ENCODE measurements at regions not wholly inside any gene's neighbourhood (a gene's known extent, or its start where the extent isn't known, plus 50 kb on each side); places are given as distances from the start of the nearest gene placed in this dataset.

DNA sequence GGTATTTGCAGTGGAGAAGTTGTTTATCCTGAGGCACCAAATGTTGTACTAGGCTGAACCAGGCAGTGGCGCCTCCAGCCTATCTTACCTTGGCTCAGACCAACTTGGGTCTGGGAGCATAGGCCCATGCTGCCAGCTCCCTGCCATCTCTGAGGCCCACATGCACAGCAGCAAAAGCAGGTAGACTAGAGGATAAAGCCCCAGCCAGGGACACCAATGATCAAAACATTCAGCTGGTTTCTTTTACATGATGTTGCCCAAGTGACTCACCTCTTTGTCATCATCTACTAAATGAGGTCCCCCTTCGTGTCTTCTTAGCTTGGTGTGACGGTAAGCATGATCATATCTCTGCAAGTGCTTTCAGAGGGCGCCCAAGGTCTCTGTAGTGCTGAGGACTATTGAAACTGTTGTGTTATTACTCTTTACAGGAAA, 112.1 kb upstream of the DRD2 start:
- TF ChIP-seq, protein P1, sequence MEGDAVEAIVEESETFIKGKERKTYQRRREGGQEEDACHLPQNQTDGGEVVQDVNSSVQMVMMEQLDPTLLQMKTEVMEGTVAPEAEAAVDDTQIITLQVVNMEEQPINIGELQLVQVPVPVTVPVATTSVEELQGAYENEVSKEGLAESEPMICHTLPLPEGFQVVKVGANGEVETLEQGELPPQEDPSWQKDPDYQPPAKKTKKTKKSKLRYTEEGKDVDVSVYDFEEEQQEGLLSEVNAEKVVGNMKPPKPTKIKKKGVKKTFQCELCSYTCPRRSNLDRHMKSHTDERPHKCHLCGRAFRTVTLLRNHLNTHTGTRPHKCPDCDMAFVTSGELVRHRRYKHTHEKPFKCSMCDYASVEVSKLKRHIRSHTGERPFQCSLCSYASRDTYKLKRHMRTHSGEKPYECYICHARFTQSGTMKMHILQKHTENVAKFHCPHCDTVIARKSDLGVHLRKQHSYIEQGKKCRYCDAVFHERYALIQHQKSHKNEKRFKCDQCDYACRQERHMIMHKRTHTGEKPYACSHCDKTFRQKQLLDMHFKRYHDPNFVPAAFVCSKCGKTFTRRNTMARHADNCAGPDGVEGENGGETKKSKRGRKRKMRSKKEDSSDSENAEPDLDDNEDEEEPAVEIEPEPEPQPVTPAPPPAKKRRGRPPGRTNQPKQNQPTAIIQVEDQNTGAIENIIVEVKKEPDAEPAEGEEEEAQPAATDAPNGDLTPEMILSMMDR (IDR thresholded peaks at IDR 0.05; ENCODE audit: low read length, missing control alignments): no peak
- DNase-seq (ENCODE audit: low read depth): no peak
- H3K4me3 ChIP-seq (replicated peaks; ENCODE audit: low read depth, low read length): no peak overlapping the region

GRCh38 chr11:113584371-113584770, 109.2 kb upstream of the DRD2 start:
- TF ChIP-seq, protein P1 (IDR thresholded peaks at IDR 0.05; ENCODE audit: low read length, missing control alignments): no peak
- no peak overlapping the region for H3K4me3 ChIP-seq (replicated peaks; ENCODE audit: low read depth, low read length)
- no peak for DNase-seq (ENCODE audit: low read depth)

DNA sequence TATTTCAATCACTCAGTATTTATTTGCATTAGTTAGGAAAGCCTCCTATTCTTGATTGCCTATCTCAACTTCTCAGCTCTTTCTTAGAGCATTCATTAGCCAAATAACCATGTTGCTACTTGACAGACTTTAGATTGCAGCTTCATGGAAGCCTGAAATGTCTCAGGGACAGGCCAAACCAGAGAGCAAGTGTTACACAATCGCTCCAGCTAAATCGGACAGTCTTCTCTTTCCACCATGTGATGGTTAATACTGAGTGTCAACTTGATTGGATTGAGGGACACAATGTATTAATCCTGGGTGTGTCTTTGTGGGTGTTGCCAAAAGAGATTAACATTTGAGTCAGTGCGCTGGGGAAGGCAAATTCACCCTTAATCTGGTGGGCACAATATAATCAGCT, 106.5 kb upstream of the DRD2 start:
- DNase-seq (ENCODE audit: low read depth): no peak
- TF ChIP-seq, protein P1 (IDR thresholded peaks at IDR 0.05; ENCODE audit: low read length, missing control alignments): no peak
- no peak overlapping the region for H3K4me3 ChIP-seq (replicated peaks; ENCODE audit: low read depth, low read length)

DNA sequence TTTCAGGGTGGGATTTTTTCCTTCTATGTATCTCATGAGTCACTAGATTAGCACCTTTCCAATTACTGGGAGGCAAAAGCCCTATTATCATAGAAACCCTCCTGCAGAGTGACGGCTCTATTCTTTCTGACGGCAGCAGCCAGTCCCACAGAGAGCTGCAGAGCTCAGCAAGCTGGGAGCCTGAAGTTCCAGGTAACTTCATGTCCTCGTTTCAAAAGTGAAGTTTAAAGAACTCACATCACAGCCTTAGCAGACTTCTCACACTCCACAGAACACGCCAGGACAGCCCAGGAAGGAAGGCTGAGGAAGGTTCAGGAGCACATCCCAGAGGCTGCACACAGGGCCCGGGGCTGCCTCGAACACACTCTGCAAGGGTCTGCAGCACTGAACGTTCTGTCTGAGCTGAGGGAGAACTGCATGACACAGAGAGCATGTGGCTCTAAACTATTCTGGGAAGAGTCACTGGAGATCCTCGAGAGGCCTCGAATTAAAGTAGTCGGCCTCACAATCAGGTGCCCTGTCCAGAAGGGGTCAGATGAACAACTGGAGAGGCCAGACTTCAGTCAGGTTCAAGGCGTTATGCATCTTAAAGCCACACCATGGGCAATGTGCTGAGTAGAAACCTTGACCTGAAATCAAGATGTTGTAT, 104.2 kb upstream of the DRD2 start:
- TF ChIP-seq, protein P1 (IDR thresholded peaks at IDR 0.05; ENCODE audit: low read length, missing control alignments): no peak
- no peak overlapping the region for H3K4me3 ChIP-seq (replicated peaks; ENCODE audit: low read depth, low read length)
- no peak for DNase-seq (ENCODE audit: low read depth)

DNA sequence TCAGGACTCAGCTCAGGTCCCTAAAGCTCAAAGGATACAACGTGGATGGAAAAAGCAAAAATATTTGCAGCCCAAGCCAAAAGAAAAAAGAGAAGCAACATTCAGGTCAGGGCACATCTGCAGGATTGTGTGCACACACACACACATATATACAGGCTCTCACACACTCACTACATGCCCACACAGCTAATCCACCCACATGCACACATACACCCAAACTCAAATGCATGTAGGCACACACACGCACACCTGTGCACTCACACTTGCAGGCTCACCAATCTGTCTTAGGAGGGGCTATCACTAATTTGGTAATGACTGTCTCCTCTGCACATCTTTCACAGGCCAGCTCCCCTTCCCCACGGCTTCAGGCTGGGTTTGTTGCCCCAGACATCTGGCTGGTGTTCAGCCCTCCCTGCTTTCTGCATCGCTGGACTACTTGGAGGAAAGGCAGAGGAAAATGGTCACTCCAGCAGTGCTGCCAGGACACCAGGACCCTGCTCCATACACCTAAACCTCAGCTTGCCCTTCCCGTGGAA, 103.6 kb upstream of the DRD2 start:
- no peak overlapping the region for H3K4me3 ChIP-seq (replicated peaks; ENCODE audit: low read depth, low read length)

DNA sequence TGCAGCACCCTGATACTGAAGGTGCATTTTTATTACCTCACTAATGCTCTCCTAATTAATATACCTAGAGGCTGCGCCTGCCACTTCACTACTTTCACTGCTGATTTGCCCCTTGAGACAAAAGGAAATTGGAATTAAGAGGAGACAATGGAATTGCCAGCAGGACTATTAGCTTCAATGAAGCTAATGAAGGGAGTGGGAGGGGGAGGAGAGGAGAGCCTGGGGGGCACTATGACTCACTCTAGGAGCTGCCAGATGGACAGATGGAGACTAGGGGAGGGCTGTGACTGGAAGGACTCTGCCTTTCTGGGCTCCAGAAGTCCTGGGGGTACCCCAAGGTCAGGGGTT, 102.8 kb upstream of the DRD2 start:
- TF ChIP-seq, protein P1 (IDR thresholded peaks at IDR 0.05; ENCODE audit: low read length, missing control alignments): no peak
- DNase-seq (ENCODE audit: low read depth): no peak
- H3K4me3 ChIP-seq (replicated peaks; ENCODE audit: low read depth, low read length): no peak overlapping the region

More for the DNA sequence above, 103.6 kb upstream of the DRD2 start:
- TF ChIP-seq, protein P1 (IDR thresholded peaks at IDR 0.05; ENCODE audit: low read length, missing control alignments): no peak
- no peak for DNase-seq (ENCODE audit: low read depth)

Data from fibroblast of pulmonary artery (primary cell).